Caki2 (cell line): ENCODE measurements at regions not wholly inside any gene's neighbourhood (a gene's known extent, or its start where the extent isn't known, plus 50 kb on each side); places are given as distances from the start of the nearest gene placed in this dataset.
"Not testable (repeated sequence)": the region's sequence is repeated elsewhere in the genome, so short reads cannot be mapped to it uniquely, and the experiment has no call there.

Experiments
- DNase-seq: peaks from one replicate; pipeline ENCODE4 v3.0.0-alpha.2; 2015; ENCODE audit warnings: low read depth
- in situ Hi-C: cut with HindIII; loops from 2 replicates; pipeline ENCODE4 v1.10.0; 2016; ENCODE audit warnings: low sequenced_read_pairs, low pct_unique_long_range_greater_than_20kb, mixed read lengths

GRCh38 chr9:75671354-75671753, 219.1 kb upstream of the PCSK5 start:
- in situ Hi-C loops = no loop called here
- no peak for DNase-seq

GRCh38 chr9:75672478-75672877, 218.0 kb upstream of the PCSK5 start:
- DNase-seq = no peak
- in situ Hi-C loops = no loop called here

- in situ Hi-C loops = no loop called here
- DNase-seq = no peak
Observed at GRCh38 chr9:75683591-75683990, 206.9 kb upstream of the PCSK5 start.

GRCh38 chr9:75685062-75685461, 205.4 kb upstream of the PCSK5 start:
- DNase-seq = no peak
- in situ Hi-C loops = no loop called here

GRCh38 chr9:75687359-75687953, 203.0 kb upstream of the PCSK5 start:
- DNase-seq = no peak
- in situ Hi-C loops = no loop called here

GRCh38 chr9:75690551-75690950, 199.9 kb upstream of the PCSK5 start:
- in situ Hi-C loops, DNase-seq: not testable (repeated sequence)

- DNase-seq = no peak
- in situ Hi-C loops = no loop called here
Observed at GRCh38 chr9:75691408-75691807, 199.1 kb upstream of the PCSK5 start.

- DNase-seq = no peak
- in situ Hi-C loops = no loop called here
Observed at GRCh38 chr9:75692309-75692708, 198.2 kb upstream of the PCSK5 start.

- in situ Hi-C loops = no loop called here
- DNase-seq = no peak
Observed at GRCh38 chr9:75695921-75696320, 194.6 kb upstream of the PCSK5 start.

GRCh38 chr9:75699017-75699416, 191.5 kb upstream of the PCSK5 start:
- DNase-seq = no peak
- in situ Hi-C loops = no loop called here

GRCh38 chr9:75699625-75700251, 190.7 kb upstream of the PCSK5 start:
- in situ Hi-C loops = no loop called here
- no peak for DNase-seq

- no peak for DNase-seq
- in situ Hi-C loops = no loop called here
Observed at GRCh38 chr9:75700252-75700640, 190.2 kb upstream of the PCSK5 start.

- in situ Hi-C loops = no loop called here
- DNase-seq = no peak
Observed at GRCh38 chr9:75707191-75707590, 183.3 kb upstream of the PCSK5 start.

GRCh38 chr9:75709698-75710097, 180.8 kb upstream of the PCSK5 start:
- DNase-seq = no peak
- in situ Hi-C loops = no loop called here

GRCh38 chr9:75712700-75713099, 177.8 kb upstream of the PCSK5 start:
- no peak for DNase-seq
- in situ Hi-C loops = no loop called here

GRCh38 chr9:75713335-75713734, 177.1 kb upstream of the PCSK5 start:
- in situ Hi-C loops = no loop called here
- DNase-seq = no peak

GRCh38 chr9:75715360-75715759, 175.1 kb upstream of the PCSK5 start:
- in situ Hi-C loops = no loop called here
- no peak for DNase-seq

- DNase-seq = no peak
- in situ Hi-C loops = no loop called here
Observed at GRCh38 chr9:75718677-75719076, 171.8 kb upstream of the PCSK5 start.

GRCh38 chr9:75728391-75728790, 162.1 kb upstream of the PCSK5 start:
- DNase-seq = no peak
- in situ Hi-C loops = no loop called here

- in situ Hi-C loops = no loop called here
Observed at GRCh38 chr9:75734802-75735201, 155.7 kb upstream of the PCSK5 start.

More at GRCh38 chr9:75734802-75735201, 155.7 kb upstream of the PCSK5 start:
- DNase-seq = no peak
